H1 (cell line): ENCODE measurements at regions not wholly inside any gene's neighbourhood (a gene's known extent, or its start where the extent isn't known, plus 50 kb on each side); places are given as distances from the start of the nearest gene placed in this dataset.

Experiments
- EP300 ChIP-seq, 2 experiments: IDR thresholded peaks; 1 replicate in 1 of 2; 2 replicates in 1 of 2; pipeline ENCODE4 v1.6.1; 2011 to 2012; ENCODE audit warnings: low read depth in 2 of 2, low read length in 2 of 2, mild to moderate bottlenecking in 2 of 2, borderline replicate concordance in 1 of 2, inconsistent platforms in 1 of 2, moderate library complexity in 1 of 2
- GABPA ChIP-seq: IDR thresholded peaks from 2 replicates; pipeline ENCODE4 v1.6.1; 2011; ENCODE audit warnings: mild to moderate bottlenecking, low read length, moderate library complexity, borderline replicate concordance; ENCODE audit not compliant: insufficient read depth
- TF ChIP-seq, protein P1 (sequence below): IDR thresholded peaks from 2 replicates; pipeline ENCODE4 v1.6.1; 2012; ENCODE audit warnings: low read length, inconsistent platforms

- TF ChIP-seq GABPA (no peak), EP300 (IDR thresholded peaks at IDR 0.05; ENCODE audit: borderline replicate concordance in 1 of 2, low read depth in 2 of 2, low read length in 2 of 2) (no peak)
- TF ChIP-seq, protein P1, sequence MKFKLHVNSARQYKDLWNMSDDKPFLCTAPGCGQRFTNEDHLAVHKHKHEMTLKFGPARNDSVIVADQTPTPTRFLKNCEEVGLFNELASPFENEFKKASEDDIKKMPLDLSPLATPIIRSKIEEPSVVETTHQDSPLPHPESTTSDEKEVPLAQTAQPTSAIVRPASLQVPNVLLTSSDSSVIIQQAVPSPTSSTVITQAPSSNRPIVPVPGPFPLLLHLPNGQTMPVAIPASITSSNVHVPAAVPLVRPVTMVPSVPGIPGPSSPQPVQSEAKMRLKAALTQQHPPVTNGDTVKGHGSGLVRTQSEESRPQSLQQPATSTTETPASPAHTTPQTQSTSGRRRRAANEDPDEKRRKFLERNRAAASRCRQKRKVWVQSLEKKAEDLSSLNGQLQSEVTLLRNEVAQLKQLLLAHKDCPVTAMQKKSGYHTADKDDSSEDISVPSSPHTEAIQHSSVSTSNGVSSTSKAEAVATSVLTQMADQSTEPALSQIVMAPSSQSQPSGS = no peak
These were observed 362.6 kb upstream of the DLGAP1 start (continued) for GRCh38 chr18:4817665-4818064.
